ENCODE measurements at regions not wholly inside any gene's neighbourhood (a gene's known extent, or its start where the extent isn't known, plus 50 kb on each side); places are given as distances from the start of the nearest gene placed in this dataset.

DNA sequence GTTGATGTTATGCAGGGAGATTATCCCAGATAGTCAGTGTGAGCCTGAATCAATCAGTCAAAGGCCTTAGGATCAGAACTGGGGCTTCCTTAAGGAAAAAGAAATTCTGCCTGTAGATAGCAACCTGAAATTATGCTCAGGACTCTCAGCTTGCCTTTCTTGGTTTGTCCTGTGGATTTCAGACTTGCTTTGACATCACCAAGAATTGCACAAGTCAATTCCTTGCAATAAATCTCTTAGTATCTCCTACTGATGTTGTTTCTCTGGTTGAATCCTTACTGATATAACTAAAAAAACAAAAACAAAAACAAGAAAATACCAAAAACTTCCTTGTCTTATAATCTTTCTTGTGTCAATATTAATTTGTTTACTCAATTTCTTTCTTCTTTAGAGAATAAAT lies 258.9 kb upstream of the TCF21 start:
- no peak overlapping the region for H3K27ac ChIP-seq
- TF ChIP-seq CTCF (IDR thresholded peaks at IDR 0.05), result no peak
- no peak overlapping the region for H3K4me3 ChIP-seq
- no peak for DNase-seq (ENCODE audit: low spot score)

- no peak for TF ChIP-seq CTCF (IDR thresholded peaks at IDR 0.05)
- no peak overlapping the region for H3K27ac ChIP-seq
- DNase-seq (ENCODE audit: low spot score), result no peak
- no peak overlapping the region for H3K4me3 ChIP-seq
Observed at GRCh38 chr6:133630651-133631050, 258.3 kb upstream of the TCF21 start.

DNA sequence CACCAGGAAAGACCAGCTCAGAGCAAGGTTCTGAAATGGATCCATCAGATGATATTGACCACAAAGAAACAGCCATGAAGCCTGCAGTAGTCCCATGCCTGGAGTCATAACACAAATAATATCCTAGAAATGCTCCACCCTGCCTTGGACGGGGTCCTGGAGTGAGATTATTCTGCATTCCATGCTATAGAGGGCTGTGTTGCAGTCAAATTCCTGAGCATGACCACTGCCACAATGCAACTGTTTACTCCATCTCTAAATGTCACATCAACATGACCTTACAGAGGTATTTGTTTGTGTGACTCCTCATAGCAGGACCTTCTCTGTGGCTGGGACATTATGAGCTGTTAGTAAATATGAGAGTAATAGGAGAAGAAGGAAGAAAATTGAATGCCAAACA lies 257.5 kb upstream of the TCF21 start:
- Histone ChIP-seq H3K4me3 (no peak overlapping the region), H3K27ac (no peak overlapping the region)
- DNase-seq (ENCODE audit: low spot score), result no peak
- TF ChIP-seq CTCF (IDR thresholded peaks at IDR 0.05), result no peak

- Histone ChIP-seq H3K27ac (no peak overlapping the region), H3K4me3 (no peak overlapping the region)
- no peak for TF ChIP-seq CTCF (IDR thresholded peaks at IDR 0.05)
- DNase-seq (ENCODE audit: low spot score), result no peak
Observed at GRCh38 chr6:133632206-133632605, 256.7 kb upstream of the TCF21 start.

DNA sequence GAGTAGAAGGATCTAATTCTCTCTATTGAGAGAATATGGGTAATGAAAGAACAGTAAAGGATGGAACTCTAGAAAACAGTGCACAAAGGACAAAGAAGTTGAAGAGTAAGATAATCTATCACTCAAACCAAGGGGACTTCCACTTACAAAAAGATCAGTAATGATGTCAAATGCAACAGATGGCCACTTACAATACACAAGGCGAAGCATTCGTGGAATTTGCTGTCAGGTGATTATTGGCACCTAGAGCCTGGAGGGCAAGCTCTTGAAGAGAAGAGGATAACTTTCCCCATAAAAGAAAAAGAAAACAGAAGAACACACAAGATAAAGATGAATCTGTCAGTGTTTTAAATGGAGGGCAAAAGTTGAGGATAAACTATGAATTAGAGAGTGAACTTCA lies 256.0 kb upstream of the TCF21 start:
- TF ChIP-seq CTCF (IDR thresholded peaks at IDR 0.05), result no peak
- DNase-seq (ENCODE audit: low spot score), result no peak
- no peak overlapping the region for H3K4me3 ChIP-seq
- no peak overlapping the region for H3K27ac ChIP-seq

GRCh38 chr6:133634474-133634873 lies 254.4 kb upstream of the TCF21 start:
- Histone ChIP-seq H3K4me3 (no peak overlapping the region), H3K27ac (no peak overlapping the region)

DNA sequence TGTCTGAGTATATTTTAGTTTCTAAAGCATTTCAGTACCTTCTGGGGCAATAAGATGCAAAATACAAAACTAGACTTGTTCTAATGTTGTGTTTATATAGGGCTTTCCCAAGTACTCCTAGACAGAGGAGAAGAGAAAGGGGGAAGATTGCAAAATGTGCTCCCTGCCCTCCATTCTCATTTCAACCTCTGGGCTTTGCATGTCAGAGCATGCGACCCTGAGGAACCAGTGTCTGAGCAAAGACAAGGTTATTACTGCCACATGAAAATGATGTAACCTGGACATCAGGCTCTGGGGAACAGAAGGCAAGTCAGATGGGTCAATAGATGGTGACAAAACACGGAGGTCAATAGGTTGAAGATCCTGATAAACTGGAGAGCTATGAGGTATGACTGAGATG lies 253.5 kb upstream of the TCF21 start:
- TF ChIP-seq CTCF (IDR thresholded peaks at IDR 0.05), result no peak
- H3K27ac ChIP-seq, result no peak overlapping the region
- no peak overlapping the region for H3K4me3 ChIP-seq
- no peak for DNase-seq (ENCODE audit: low spot score)

More at GRCh38 chr6:133634474-133634873, 254.4 kb upstream of the TCF21 start:
- TF ChIP-seq CTCF (IDR thresholded peaks at IDR 0.05), result no peak
- no peak for DNase-seq (ENCODE audit: low spot score)

Measured in coronary artery (tissue), 2 donors.